ENCODE measurements at regions not wholly inside any gene's neighbourhood (a gene's known extent, or its start where the extent isn't known, plus 50 kb on each side); places are given as distances from the start of the nearest gene placed in this dataset.

GRCh38 chr6:66664112-66664511, 957.1 kb upstream of the EYS start (continued):
- TF ChIP-seq STAT3 (IDR thresholded peaks at IDR 0.05; ENCODE audit: low read depth, low read length) (no peak), NKRF (conservative IDR thresholded peaks at IDR 0.05) (no peak), TCF3 (IDR thresholded peaks at IDR 0.05; ENCODE audit: borderline replicate concordance, insufficient read depth, low read depth, low read length) (no peak)

- FAIRE-seq = no peak
- RAD21 ChIA-PET (ENCODE audit: unreplicated experiment) = no interaction called here
- BruUV-seq (replicated peaks) = no TSS peak
- SMC1A ChIA-PET (ENCODE audit: uncharacterized antibody, unreplicated experiment) = interaction anchor here (1.0 kb wide), 1 partner anchor 12 kb away, joined by 4 read pairs; no protein-coding TSS in a partner anchor
- Histone ChIP-seq H4K20me1 (ENCODE audit: control insufficient read depth, insufficient read depth) (no peaks in the 10 kb centered on the region), H3K27ac (ENCODE audit: control insufficient read depth, insufficient read depth) (no peak overlapping the region), H3K79me2 (ENCODE audit: control insufficient read depth, insufficient read depth, low read length) (no peaks in the 10 kb centered on the region), H3K4me2 (ENCODE audit: control insufficient read depth, insufficient read depth) (no peak overlapping the region), H3K4me3 (no peak overlapping the region), H3K4me1 (ENCODE audit: control insufficient read depth, insufficient read depth, low read length) (no peaks in the 10 kb centered on the region), H3K9ac (ENCODE audit: control insufficient read depth, insufficient read depth, low read length) (no peak overlapping the region), H3K36me3 (ENCODE audit: control insufficient read depth in 2 of 2, insufficient read depth in 2 of 2, low read length in 1 of 2) (no peaks in the 10 kb centered on the region), H2AFZ (ENCODE audit: control insufficient read depth, low read depth, low read length) (no peak overlapping the region), H3K9me3 (replicated peaks; ENCODE audit: control insufficient read depth, insufficient read depth, low read length) (no peaks in the 10 kb centered on the region), H3K27me3 (replicated peaks in 1 of 2; ENCODE audit: control insufficient read depth in 2 of 2, insufficient read depth in 2 of 2, low read length in 1 of 2) (no peaks in the 10 kb centered on the region)
- CTCF ChIA-PET = interaction anchor here (0.6 kb wide), 1 partner anchor 26 kb away, joined by 3 read pairs; no protein-coding TSS in a partner anchor
- intact Hi-C loops (cut with micrococcal nuclease; ENCODE audit: unreplicated experiment) (no loop called here), in situ Hi-C loops (cut with MboI) (no loop called here)
- POLR2A ChIA-PET = interaction anchor here (0.6 kb wide), 1 partner anchor 461 kb away, joined by 5 read pairs; no protein-coding TSS in a partner anchor
- no peak for TF ChIP-seq SP1 (IDR thresholded peaks at IDR 0.05; ENCODE audit: low read depth, low read length)
- TF ChIP-seq ZNF622 (IDR thresholded peaks at IDR 0.05) = no peak
- no peak for TF ChIP-seq MYC (IDR thresholded peaks at IDR 0.05; ENCODE audit: insufficient read depth, insufficient read length, insufficient replicate concordance, low read length, severe bottlenecking)
- TF ChIP-seq ZNF217 (IDR thresholded peaks at IDR 0.05) = no peak
- TF ChIP-seq HDGF (IDR thresholded peaks at IDR 0.05) = no peak
- TF ChIP-seq IKZF2 (IDR thresholded peaks at IDR 0.05) = no peak
- TF ChIP-seq IKZF1 (conservative IDR thresholded peaks at IDR 0.05) = no peak
- TF ChIP-seq RCOR1 (conservative IDR thresholded peaks at IDR 0.05; ENCODE audit: low read depth, low read length) = no peak
- TF ChIP-seq MEF2A (IDR thresholded peaks at IDR 0.05; ENCODE audit: insufficient read depth, low read depth, low read length) = no peak
- TF ChIP-seq ATF2 (IDR thresholded peaks at IDR 0.05; ENCODE audit: low read length) = no peak
- no peak for ATAC-seq
- no peak for DNase-seq (ENCODE audit: low read depth, low spot score)
- 36% methylated on average over 6 of the region's 6 CpGs for WGBS (ENCODE audit: insufficient coverage, insufficient replicate concordance, low lambda C conversion rate, missing lambda C conversion rate)
Measured at GRCh38 chr6:66662721-66663507, 955.9 kb upstream of the EYS start.
